ENCODE measurements at regions not wholly inside any gene's neighbourhood (a gene's known extent, or its start where the extent isn't known, plus 50 kb on each side); places are given as distances from the start of the nearest gene placed in this dataset.

DNA sequence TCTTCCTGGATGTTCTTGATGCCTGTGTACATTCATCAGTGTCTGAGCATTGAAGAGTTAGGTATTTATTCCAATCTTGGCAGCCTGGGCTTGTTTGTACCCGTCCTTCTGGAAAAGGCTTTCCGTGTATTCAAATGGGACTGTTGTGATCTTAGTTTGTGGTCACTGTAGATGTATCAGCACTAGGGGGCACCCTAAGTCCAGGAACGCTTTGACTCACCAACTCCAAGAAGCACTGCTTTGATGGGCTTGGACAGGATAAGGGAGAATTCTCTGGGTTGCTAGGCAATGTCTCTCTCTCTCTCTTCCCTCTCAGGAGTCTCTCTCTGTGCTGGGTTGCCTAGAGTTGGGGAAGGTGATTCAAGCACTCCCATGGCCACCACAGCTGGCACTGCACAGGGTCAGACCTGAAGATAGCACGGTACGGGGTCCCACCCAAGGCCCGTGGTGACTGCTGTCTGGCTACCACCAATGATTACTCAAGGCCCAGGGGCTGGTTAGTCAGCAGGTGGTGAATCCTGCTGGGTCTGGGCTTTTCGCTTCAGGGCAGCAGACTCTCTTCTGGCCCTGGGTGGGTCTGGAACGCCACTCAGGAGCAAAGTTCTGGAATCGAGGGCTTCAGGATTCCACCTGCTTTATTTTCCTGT, 211.1 kb upstream of the RGS6 start:
- Histone ChIP-seq H3K23ac (ENCODE audit: insufficient read length, low read depth, low read length) (no peak overlapping the region), H3K27ac (ENCODE audit: insufficient read length, low read depth, low read length) (no peak overlapping the region), H3K9me3 (ENCODE audit: control insufficient read depth, low read depth, low read length) (no peaks in the 10 kb centered on the region), H3K4ac (ENCODE audit: low read depth, low read length) (no peak overlapping the region), H3K9ac (ENCODE audit: extremely low read depth, insufficient read length, low read length) (no peak overlapping the region), H2BK12ac (ENCODE audit: insufficient read length, low read depth, low read length) (no peak overlapping the region), H2BK120ac (ENCODE audit: low read depth, low read length, poor library complexity, severe bottlenecking) (no peak overlapping the region), H3K14ac (ENCODE audit: insufficient read depth, low read length) (no peak overlapping the region), H3K27me3 (ENCODE audit: insufficient read depth, low read length) (no peaks in the 10 kb centered on the region), H4K8ac (replicated peaks; ENCODE audit: insufficient read length, low read depth, low read length) (no peak overlapping the region), H2BK20ac (ENCODE audit: low read depth, low read length, poor library complexity, severe bottlenecking) (no peak overlapping the region), H3K18ac (ENCODE audit: insufficient read length, low read depth, low read length) (no peak overlapping the region), H2AFZ (ENCODE audit: low read length) (no peak overlapping the region), H3K56ac (ENCODE audit: insufficient read length, low read depth, low read length) (no peak overlapping the region), H3K4me2 (ENCODE audit: insufficient read depth, insufficient read length, low read length) (no peak overlapping the region), H3K4me1 (ENCODE audit: insufficient read depth, low read length) (no peaks in the 10 kb centered on the region), H2BK5ac (ENCODE audit: insufficient read length, low read length) (no peak overlapping the region), H3K79me1 (ENCODE audit: insufficient read depth, low read depth, low read length, poor library complexity, severe bottlenecking) (no peaks in the 10 kb centered on the region), H4K20me1 (ENCODE audit: control insufficient read depth, insufficient read depth, insufficient read length) (no peaks in the 10 kb centered on the region), H3K23me2 (ENCODE audit: insufficient read length, low read depth, low read length, poor library complexity, severe bottlenecking) (no peaks in the 10 kb centered on the region), H4K91ac (ENCODE audit: insufficient read length, low read depth, low read length) (no peak overlapping the region), H2BK15ac (ENCODE audit: low read depth, low read length) (no peak overlapping the region), H4K5ac (ENCODE audit: insufficient read length, low read depth, low read length) (no peak overlapping the region), H3K79me2 (ENCODE audit: insufficient read depth, low read length) (no peaks in the 10 kb centered on the region; the same call in 1 of the 2 replicates), H3T11ph (ENCODE audit: low read length) (no peak overlapping the region), H2AK5ac (ENCODE audit: insufficient read length, low read length) (no peak overlapping the region)
- Mint-ChIP-seq H3K36me3 (ENCODE audit: insufficient read depth in 1 of 3, low read depth in 3 of 3) (peaks cover 19 to 42% (median 30%) of the 10 kb centered on the region in 3 experiments), H3K4me3 (no peak overlapping the region), H3K4me1 (peaks cover 0 to 2% of the 10 kb centered on the region in 2 experiments; a peak in 2 of 4 replicates), H3K27ac (no peak overlapping the region), H3K27me3 (ENCODE audit: low read depth) (no peaks in the 10 kb centered on the region), H3K9me3 (peaks cover 4 to 6% of the 10 kb centered on the region in 2 experiments)
- no CpG with 5 or more reads among the region's 9 CpGs for WGBS (ENCODE audit: extremely low coverage, insufficient read length, low lambda C conversion rate)
- TF ChIP-seq CTCF (conservative IDR thresholded peaks at IDR 0.05) = peak; percentile 81
- DNase-seq = peak; percentile 73
